ENCODE measurements at regions not wholly inside any gene's neighbourhood (a gene's known extent, or its start where the extent isn't known, plus 50 kb on each side); places are given as distances from the start of the nearest gene placed in this dataset.

DNA sequence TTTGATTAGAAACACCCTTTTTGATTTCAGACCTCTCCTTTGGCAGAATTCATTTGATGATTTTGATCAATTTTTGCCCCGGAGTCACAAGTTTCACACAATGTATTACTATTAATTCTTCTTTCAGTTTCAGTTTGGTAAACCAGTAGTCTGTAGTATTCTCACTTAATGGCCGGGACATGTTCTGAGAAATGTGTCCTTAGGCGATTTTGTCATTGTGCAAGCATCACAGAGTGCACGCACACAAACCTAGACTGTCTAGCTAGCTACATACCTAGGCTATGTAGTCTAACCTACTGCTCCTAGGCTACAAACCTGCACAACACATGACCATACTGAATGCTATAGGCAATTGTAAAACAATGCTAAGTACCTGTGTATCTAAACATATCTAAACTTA, 662.5 kb downstream of the IRX1 start:
- TF ChIP-seq, protein P1, sequence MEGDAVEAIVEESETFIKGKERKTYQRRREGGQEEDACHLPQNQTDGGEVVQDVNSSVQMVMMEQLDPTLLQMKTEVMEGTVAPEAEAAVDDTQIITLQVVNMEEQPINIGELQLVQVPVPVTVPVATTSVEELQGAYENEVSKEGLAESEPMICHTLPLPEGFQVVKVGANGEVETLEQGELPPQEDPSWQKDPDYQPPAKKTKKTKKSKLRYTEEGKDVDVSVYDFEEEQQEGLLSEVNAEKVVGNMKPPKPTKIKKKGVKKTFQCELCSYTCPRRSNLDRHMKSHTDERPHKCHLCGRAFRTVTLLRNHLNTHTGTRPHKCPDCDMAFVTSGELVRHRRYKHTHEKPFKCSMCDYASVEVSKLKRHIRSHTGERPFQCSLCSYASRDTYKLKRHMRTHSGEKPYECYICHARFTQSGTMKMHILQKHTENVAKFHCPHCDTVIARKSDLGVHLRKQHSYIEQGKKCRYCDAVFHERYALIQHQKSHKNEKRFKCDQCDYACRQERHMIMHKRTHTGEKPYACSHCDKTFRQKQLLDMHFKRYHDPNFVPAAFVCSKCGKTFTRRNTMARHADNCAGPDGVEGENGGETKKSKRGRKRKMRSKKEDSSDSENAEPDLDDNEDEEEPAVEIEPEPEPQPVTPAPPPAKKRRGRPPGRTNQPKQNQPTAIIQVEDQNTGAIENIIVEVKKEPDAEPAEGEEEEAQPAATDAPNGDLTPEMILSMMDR (IDR thresholded peaks at IDR 0.05): no peak
- TF ChIP-seq POLR2A (IDR thresholded peaks at IDR 0.05) (no peak), POLR2AphosphoS5 (IDR thresholded peaks at IDR 0.05) (no peak)

Data from prostate gland (tissue), 2 donors.